H1 (cell line): ENCODE measurements at regions not wholly inside any gene's neighbourhood (a gene's known extent, or its start where the extent isn't known, plus 50 kb on each side); places are given as distances from the start of the nearest gene placed in this dataset.

Experiments
- CTCF ChIA-PET: fragments of 300-600 bp; sonication (Branson Sonifier 250); formaldehyde crosslinking; loops from one replicate; lab custom pipeline; 2021; ENCODE audit not compliant: partially characterized antibody; lab: Charles Lee
- POLR2A ChIA-PET: fragments of 300-600 bp; sonication (Branson Sonifier 250); formaldehyde crosslinking; loops from one replicate; lab custom pipeline; 2021; ENCODE audit warnings: inconsistent platforms; ENCODE audit not compliant: partially characterized antibody; lab: Charles Lee
- DNase-seq, 2 experiments: peaks; one replicate each; pipeline versions ENCODE4 v3.0.0 to v3.0.0-alpha.2; 2010 to 2022; ENCODE audit warnings: low spot score in 2 of 2, low read depth in 1 of 2, mixed read lengths in 1 of 2
- FAIRE-seq: peaks from 2 replicates; lab custom pipeline; 2011; peaks lifted over from hg19 to GRCh38; lab: Jason Lieb, UNC
- H2AFZ ChIP-seq: 2 replicates; pipeline ENCODE4 v1.8.1; 2012; ENCODE audit warnings: low read length, inconsistent platforms
- H2AK5ac ChIP-seq: 2 replicates; pipeline ENCODE4 v1.6.1; 2013; ENCODE audit warnings: low read depth, low read length
- H2BK120ac ChIP-seq: replicated peaks from 2 replicates; pipeline ENCODE3; 2013; ENCODE audit warnings: low read depth, low read length, inconsistent platforms
- H2BK12ac ChIP-seq: 2 replicates; pipeline ENCODE4 v1.6.1; 2013; ENCODE audit warnings: low read depth, low read length
- H2BK15ac ChIP-seq: 2 replicates; pipeline ENCODE4 v1.6.1; 2013; ENCODE audit warnings: low read length
- H2BK20ac ChIP-seq: 2 replicates; pipeline ENCODE4 v1.6.1; 2013; ENCODE audit warnings: low read length
- H2BK5ac ChIP-seq: 2 replicates; pipeline ENCODE4 v1.6.1; 2013; ENCODE audit warnings: low read depth, low read length
- H3K14ac ChIP-seq: 2 replicates; pipeline ENCODE4 v1.6.1; 2013; ENCODE audit warnings: inconsistent platforms; ENCODE audit not compliant: insufficient read length
- H3K18ac ChIP-seq: 2 replicates; pipeline ENCODE4 v1.6.1; 2013; ENCODE audit warnings: low read length; ENCODE audit errors: extremely low read depth
- H3K23ac ChIP-seq: 2 replicates; pipeline ENCODE4 v1.6.1; 2013; ENCODE audit warnings: inconsistent platforms; ENCODE audit not compliant: insufficient read length
- H3K23me2 ChIP-seq: 2 replicates; pipeline ENCODE4 v1.6.1; 2013; ENCODE audit warnings: low read depth, low read length
- H3K27ac ChIP-seq: 2 replicates; pipeline ENCODE4 v1.6.1; 2011; ENCODE audit warnings: low read depth, low read length, inconsistent platforms
- H3K27me3 ChIP-seq, 4 experiments: replicated peaks in 1 of 4; 1 replicate in 1 of 4; 2 replicates in 3 of 4; pipeline versions ENCODE4 v1.6.1 to v1.8.1; 2011 to 2013; ENCODE audit warnings: low read length in 3 of 4, mild to moderate bottlenecking in 3 of 4, inconsistent platforms in 2 of 4, mixed read lengths in 2 of 4, moderate library complexity in 1 of 4; ENCODE audit not compliant: control insufficient read depth in 3 of 4, insufficient read depth in 3 of 4; ENCODE audit errors: extremely low read depth in 1 of 4
- H3K36me3 ChIP-seq, 4 experiments: 2 replicates each; pipeline versions ENCODE4 v1.6.1 to v1.8.1; 2011 to 2013; ENCODE audit warnings: mild to moderate bottlenecking in 4 of 4, low read length in 3 of 4, moderate library complexity in 2 of 4, control low read depth in 1 of 4, inconsistent platforms in 1 of 4; ENCODE audit not compliant: insufficient read depth in 4 of 4, control insufficient read depth in 2 of 4
- H3K4ac ChIP-seq: replicated peaks from 2 replicates; pipeline ENCODE3; 2013; ENCODE audit warnings: low read length, low read depth, mixed read lengths, inconsistent platforms; ENCODE audit not compliant: insufficient read length
- H3K4me1 ChIP-seq, 4 experiments: replicated peaks in 1 of 4; 1 replicate in 1 of 4; 2 replicates in 3 of 4; pipeline versions ENCODE4 v1.6.1 to v1.8.1; 2011 to 2013; ENCODE audit warnings: low read length in 3 of 4, inconsistent platforms in 2 of 4, mixed read lengths in 1 of 4; ENCODE audit not compliant: insufficient read depth in 4 of 4, control insufficient read depth in 3 of 4
- H3K4me2 ChIP-seq, 2 experiments: 2 replicates each; pipeline versions ENCODE4 v1.6.1 to v1.8.1; 2011 to 2013; ENCODE audit warnings: low read depth in 2 of 2, low read length in 2 of 2, control low read depth in 1 of 2, inconsistent platforms in 1 of 2, mild to moderate bottlenecking in 1 of 2; ENCODE audit not compliant: insufficient read depth in 1 of 2
- H3K4me3 ChIP-seq, 4 experiments: fragments of 200-600, 300-600 bp in 1 of 4; sonication (generic), shearing (Covaris generic), sonication (Bioruptor Twin) in 1 of 4; 2 replicates each; pipeline versions ENCODE4 v1.5.1 to v1.8.1; 2011 to 2016; ENCODE audit warnings: low read length in 4 of 4, low read depth in 3 of 4, control low read depth in 2 of 4, inconsistent platforms in 2 of 4, mild to moderate bottlenecking in 2 of 4, mixed read lengths in 1 of 4, moderate library complexity in 1 of 4; ENCODE audit not compliant: insufficient read depth in 2 of 4; ENCODE audit errors: extremely low read depth in 1 of 4
- H3K56ac ChIP-seq: replicated peaks from 2 replicates; pipeline ENCODE3; 2013; ENCODE audit warnings: low read depth, mild to moderate bottlenecking, mixed read lengths, low read length, inconsistent platforms; ENCODE audit not compliant: insufficient read length
- H3K79me1 ChIP-seq: 2 replicates; pipeline ENCODE4 v1.6.1; 2013; ENCODE audit warnings: low read depth, low read length, control low read depth
- H3K79me2 ChIP-seq, 2 experiments: 2 replicates each; pipeline versions ENCODE4 v1.6.1 to v1.8.1; 2012 to 2013; ENCODE audit warnings: low read length in 2 of 2, mild to moderate bottlenecking in 2 of 2, inconsistent platforms in 1 of 2; ENCODE audit not compliant: insufficient read depth in 2 of 2, control insufficient read depth in 1 of 2
- H3K9ac ChIP-seq, 4 experiments: replicated peaks in 1 of 4; 1 replicate in 1 of 4; 2 replicates in 3 of 4; pipeline versions ENCODE4 v1.6.1 to v1.8.1; 2011 to 2013; ENCODE audit warnings: low read depth in 3 of 4, low read length in 3 of 4, control low read depth in 2 of 4, mild to moderate bottlenecking in 2 of 4, moderate library complexity in 2 of 4, inconsistent platforms in 1 of 4; ENCODE audit errors: extremely low read depth in 1 of 4
- H3K9me3 ChIP-seq, 2 experiments: 2 replicates each; pipeline versions ENCODE4 v1.6.1 to v1.8.1; 2012 to 2013; ENCODE audit warnings: mild to moderate bottlenecking in 2 of 2, moderate library complexity in 2 of 2, control low read depth in 1 of 2, inconsistent platforms in 1 of 2, low read depth in 1 of 2, low read length in 1 of 2, mixed read lengths in 1 of 2; ENCODE audit not compliant: insufficient read depth in 2 of 2
- H4K20me1 ChIP-seq, 2 experiments: replicated peaks in 1 of 2; 2 replicates each; pipeline versions ENCODE3 to v1.8.1; 2011 to 2013; ENCODE audit warnings: inconsistent platforms in 2 of 2, low read length in 2 of 2, mild to moderate bottlenecking in 1 of 2; ENCODE audit not compliant: insufficient read depth in 2 of 2, control insufficient read depth in 1 of 2
- H4K5ac ChIP-seq: 2 replicates; pipeline ENCODE4 v1.6.1; 2013; ENCODE audit warnings: low read length, low read depth, mixed read lengths, inconsistent platforms; ENCODE audit not compliant: insufficient read length
- H4K8ac ChIP-seq: 2 replicates; pipeline ENCODE4 v1.8.0; 2013; ENCODE audit warnings: mild to moderate bottlenecking, moderate library complexity, low read length, inconsistent platforms; ENCODE audit not compliant: insufficient read depth; ENCODE audit errors: extremely low read depth
- H4K91ac ChIP-seq: replicated peaks from 2 replicates; pipeline ENCODE3; 2013; ENCODE audit warnings: low read length, mixed read lengths, inconsistent platforms; ENCODE audit not compliant: insufficient read length
- EZH2 ChIP-seq: fragments of 200-600 bp; sonication (generic); IDR thresholded peaks from 2 replicates; pipeline ENCODE4 v1.7.1; 2012; ENCODE audit warnings: low read depth, mild to moderate bottlenecking, moderate library complexity, low read length, inconsistent platforms; ENCODE audit not compliant: severe bottlenecking
- GTF2F1 ChIP-seq: IDR thresholded peaks from 2 replicates; pipeline ENCODE4 v1.6.1; 2012; ENCODE audit warnings: low read depth, low read length, improper control_type of control experiment, borderline replicate concordance
- HDAC2 ChIP-seq, 2 experiments: fragments of 300-600 bp in 1 of 2; sonication (generic) in 1 of 2; IDR thresholded peaks; 2 replicates each; pipeline ENCODE4 v1.6.1; 2011 to 2012; ENCODE audit warnings: low read depth in 2 of 2, low read length in 2 of 2, mild to moderate bottlenecking in 2 of 2, moderate library complexity in 2 of 2, borderline replicate concordance in 1 of 2, inconsistent platforms in 1 of 2
- MAFK ChIP-seq: IDR thresholded peaks from 2 replicates; pipeline ENCODE4 v1.6.1; 2012; ENCODE audit warnings: low read depth, mild to moderate bottlenecking, improper control_type of control experiment, low read length
- RAD21 ChIP-seq, 2 experiments: IDR thresholded peaks in 1 of 2; conservative IDR thresholded peaks in 1 of 2; 2 replicates each; pipeline ENCODE4 v1.6.1; 2011; ENCODE audit warnings: low read depth in 2 of 2, low read length in 2 of 2, improper control_type of control experiment in 1 of 2, inconsistent platforms in 1 of 2, mild to moderate bottlenecking in 1 of 2, moderate library complexity in 1 of 2
- SIN3A ChIP-seq, 2 experiments: IDR thresholded peaks in 1 of 2; conservative IDR thresholded peaks in 1 of 2; 2 replicates each; pipeline ENCODE4 v1.6.1; 2011 to 2012; ENCODE audit warnings: low read length in 2 of 2, improper control_type of control experiment in 1 of 2, low read depth in 1 of 2, mild to moderate bottlenecking in 1 of 2
- WGBS, 2 experiments: shearing (Covaris generic) in 1 of 2; methylation state at CpG; one replicate each; pipeline versions ENCODE4 v1.1.6 to v1.1.7; 2013 to 2015; ENCODE audit warnings: low lambda C conversion rate in 2 of 2, mixed read lengths in 2 of 2, inconsistent platforms in 1 of 2, low coverage in 1 of 2, missing lambda C conversion rate in 1 of 2; ENCODE audit not compliant: insufficient replicate concordance in 2 of 2, insufficient coverage in 1 of 2, insufficient read length in 1 of 2; ENCODE audit errors: extremely low coverage in 1 of 2, missing lambda C conversion rate in 1 of 2; 5-methylcytosine and 5-hydroxymethylcytosine counted together

DNA sequence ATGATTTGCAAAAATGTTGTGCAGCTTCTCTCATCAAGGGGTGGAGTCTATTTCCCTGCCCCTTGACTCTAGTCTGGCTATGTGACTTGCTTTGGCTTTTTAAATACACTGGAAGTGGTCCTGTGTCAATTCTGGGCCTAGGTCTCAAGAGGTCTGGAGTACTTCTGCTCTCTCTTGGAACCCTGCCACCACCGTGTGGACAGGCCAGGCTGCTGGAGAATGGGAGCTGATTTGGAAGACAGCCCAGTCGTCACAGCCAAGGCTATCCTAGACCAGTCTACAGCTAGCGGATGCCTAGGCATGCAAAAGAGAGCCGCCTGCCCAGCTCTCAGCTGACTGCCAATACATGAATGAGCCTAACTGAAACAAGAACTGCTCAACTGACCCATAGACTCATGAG is 56.7 kb upstream of the CLINT1 start:
- Histone ChIP-seq H3K23me2 (no peaks in the 10 kb centered on the region), H3K4ac (no peak overlapping the region), H3K4me3 (no peak overlapping the region), H2AK5ac (no peak overlapping the region), H3K27me3 (no peaks in the 10 kb centered on the region), H3K4me1 (peaks cover 0 to 17% (median 9%) of the 10 kb centered on the region in 4 experiments; a peak in 5 of 7 replicates), H3K27ac (no peak overlapping the region), H3K23ac (no peak overlapping the region), H3K14ac (no peak overlapping the region), H4K5ac (no peak overlapping the region), H3K36me3 (no peaks in the 10 kb centered on the region), H2BK15ac (no peak overlapping the region), H2BK5ac (no peak overlapping the region), H4K20me1 (no peaks in the 10 kb centered on the region), H3K4me2 (no peak overlapping the region), H3K79me2 (no peaks in the 10 kb centered on the region), H3K9me3 (no peaks in the 10 kb centered on the region), H2BK20ac (no peak overlapping the region), H2AFZ (no peak overlapping the region), H4K91ac (no peak overlapping the region), H2BK12ac (no peak overlapping the region), H3K9ac (no peak overlapping the region), H3K18ac (no peak overlapping the region), H3K79me1 (no peaks in the 10 kb centered on the region), H4K8ac (no peak overlapping the region), H3K56ac (no peak overlapping the region), H2BK120ac (no peak overlapping the region)
- FAIRE-seq (no peak), DNase-seq (no peak)
- ChIA-PET CTCF (interaction anchor here (0.6 to 9.1 kb wide), 19 partner anchors 15 to 395 kb away, joined by 3 to 72 read pairs (median 5); partner anchors contain the start of gene CLINT1), POLR2A (interaction anchor here (0.7 to 1.4 kb wide), 3 partner anchors 11 to 79 kb away, joined by 3 read pairs; no protein-coding TSS in a partner anchor)
- TF ChIP-seq EZH2 = no peak
- no peak for TF ChIP-seq HDAC2 (IDR thresholded peaks at IDR 0.05; ENCODE audit: borderline replicate concordance in 1 of 2, low read depth in 2 of 2, low read length in 2 of 2)
- no peak for TF ChIP-seq GTF2F1
- no peak for TF ChIP-seq SIN3A (conservative IDR thresholded peaks at IDR 0.05 in 1 of 2, IDR thresholded peaks at IDR 0.05 in 1 of 2; ENCODE audit: low read depth in 1 of 2, low read length in 2 of 2)
- no peak for TF ChIP-seq MAFK
- TF ChIP-seq RAD21 (IDR thresholded peaks at IDR 0.05 in 1 of 2, conservative IDR thresholded peaks at IDR 0.05 in 1 of 2; ENCODE audit: low read depth in 2 of 2, low read length in 2 of 2) = peak in 1 of 2 experiments; percentile 32; a peak in 1 of 4 replicates
- WGBS, 2 experiments = 81% methylated on average over 4 of the region's 4 CpGs; no CpG with 5 or more reads in 1 of the 2 experiments
